Stomach (tissue), 4 donors: ENCODE measurements at regions not wholly inside any gene's neighbourhood (a gene's known extent, or its start where the extent isn't known, plus 50 kb on each side); places are given as distances from the start of the nearest gene placed in this dataset.

ENCODE experiments used
- CTCF ChIP-seq, 7 experiments: fragments of 450-650 bp in 4 of 7; fragments of 200-600 bp in 3 of 7; sonication (generic) in 3 of 7; IDR thresholded peaks; one replicate each; pipeline ENCODE4 v1.5.1; 2016 to 2019; ENCODE audit warnings: antibody characterized with exemption in 7 of 7, control low read depth in 2 of 7, mild to moderate bottlenecking in 1 of 7
- POLR2A ChIP-seq, 4 donors: fragments of 450-650 bp; IDR thresholded peaks; one replicate each; pipeline ENCODE4 v1.6.1; 2016; ENCODE audit warnings: antibody characterized with exemption in 4 of 4, control low read depth in 2 of 4, mild to moderate bottlenecking in 1 of 4, moderate library complexity in 1 of 4
- POLR2AphosphoS5 ChIP-seq, 3 donors: sonication (generic); formaldehyde crosslinking; IDR thresholded peaks; one replicate each; pipeline ENCODE4 v1.6.1; 2016; ENCODE audit warnings: antibody characterized with exemption in 3 of 3

GRCh38 chr4:43512253-43512652 is 619.7 kb downstream of the GRXCR1 start:
- no peak for TF ChIP-seq POLR2A (IDR thresholded peaks at IDR 0.05)
- TF ChIP-seq CTCF (IDR thresholded peaks at IDR 0.05), result no peak
- TF ChIP-seq POLR2AphosphoS5 (IDR thresholded peaks at IDR 0.05), result no peak
